Skeletal muscle tissue (tissue), 3 donors: ENCODE measurements at regions not wholly inside any gene's neighbourhood (a gene's known extent, or its start where the extent isn't known, plus 50 kb on each side); places are given as distances from the start of the nearest gene placed in this dataset.

Experiments used
- H3K27ac ChIP-seq: one replicate; pipeline ENCODE4 v1.7.0; 2013; ENCODE audit warnings: mild to moderate bottlenecking, low read depth, low read length, inconsistent platforms
- H3K27me3 ChIP-seq, 3 donors: one replicate each; pipeline ENCODE4 v1.7.0; 2013; ENCODE audit warnings: low read length in 3 of 3; ENCODE audit not compliant: control insufficient read depth in 3 of 3, insufficient read depth in 3 of 3
- H3K36me3 ChIP-seq, 3 donors: one replicate each; pipeline ENCODE4 v1.7.0; 2013; ENCODE audit warnings: low read length in 3 of 3; ENCODE audit not compliant: control insufficient read depth in 3 of 3, insufficient read depth in 3 of 3
- H3K4me1 ChIP-seq, 3 donors: one replicate each; pipeline ENCODE4 v1.7.0; 2013; ENCODE audit warnings: low read length in 3 of 3, mild to moderate bottlenecking in 3 of 3; ENCODE audit not compliant: control insufficient read depth in 3 of 3, insufficient read depth in 3 of 3
- H3K4me3 ChIP-seq, 3 donors: one replicate each; pipeline ENCODE4 v1.7.0; 2013; ENCODE audit warnings: low read length in 3 of 3
- H3K9ac ChIP-seq, 3 donors: one replicate each; pipeline ENCODE4 v1.7.0; 2013; ENCODE audit warnings: low read length in 3 of 3, mild to moderate bottlenecking in 3 of 3, moderate library complexity in 2 of 3, low read depth in 1 of 3
- H3K9me3 ChIP-seq, 3 donors: one replicate each; pipeline ENCODE4 v1.7.0; 2013; ENCODE audit warnings: low read length in 3 of 3; ENCODE audit not compliant: control insufficient read depth in 3 of 3
- donor health status: Osteomylitis.

DNA sequence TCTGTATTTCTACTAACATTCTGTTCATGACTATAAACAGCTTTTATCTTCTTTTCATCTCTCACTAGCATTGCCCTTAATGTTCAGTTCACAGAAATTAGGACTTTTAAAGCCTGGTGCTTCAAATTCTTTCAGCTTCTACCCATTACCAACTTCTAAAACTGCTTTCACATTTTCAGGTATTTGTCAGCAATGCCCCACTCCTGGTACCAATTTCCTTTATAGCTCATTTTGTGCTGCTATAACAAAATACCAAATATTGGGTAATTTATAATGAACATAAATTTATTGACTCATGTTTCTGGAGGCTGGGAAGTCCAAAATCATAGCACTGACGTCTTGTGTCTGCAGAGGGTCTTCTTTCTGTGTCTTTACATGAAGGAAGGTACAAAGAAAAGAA is 753.1 kb upstream of the CCDC54 start:
- H3K36me3 ChIP-seq: no peaks in the 10 kb centered on the region
- no peaks in the 10 kb centered on the region for H3K27me3 ChIP-seq
- no peaks in the 10 kb centered on the region for H3K4me1 ChIP-seq

GRCh38 chr3:106628407-106628806 is 748.8 kb upstream of the CCDC54 start:
- H3K27ac ChIP-seq: no peak overlapping the region
- H3K36me3 ChIP-seq: no peaks in the 10 kb centered on the region
- H3K4me3 ChIP-seq: no peak overlapping the region
- H3K27me3 ChIP-seq: no peaks in the 10 kb centered on the region
- no peak overlapping the region for H3K9ac ChIP-seq
- no peaks in the 10 kb centered on the region for H3K4me1 ChIP-seq
- no peaks in the 10 kb centered on the region for H3K9me3 ChIP-seq

More for the DNA sequence above, 753.1 kb upstream of the CCDC54 start:
- Histone ChIP-seq H3K27ac (no peak overlapping the region), H3K9ac (no peak overlapping the region), H3K9me3 (no peaks in the 10 kb centered on the region), H3K4me3 (no peak overlapping the region)

DNA sequence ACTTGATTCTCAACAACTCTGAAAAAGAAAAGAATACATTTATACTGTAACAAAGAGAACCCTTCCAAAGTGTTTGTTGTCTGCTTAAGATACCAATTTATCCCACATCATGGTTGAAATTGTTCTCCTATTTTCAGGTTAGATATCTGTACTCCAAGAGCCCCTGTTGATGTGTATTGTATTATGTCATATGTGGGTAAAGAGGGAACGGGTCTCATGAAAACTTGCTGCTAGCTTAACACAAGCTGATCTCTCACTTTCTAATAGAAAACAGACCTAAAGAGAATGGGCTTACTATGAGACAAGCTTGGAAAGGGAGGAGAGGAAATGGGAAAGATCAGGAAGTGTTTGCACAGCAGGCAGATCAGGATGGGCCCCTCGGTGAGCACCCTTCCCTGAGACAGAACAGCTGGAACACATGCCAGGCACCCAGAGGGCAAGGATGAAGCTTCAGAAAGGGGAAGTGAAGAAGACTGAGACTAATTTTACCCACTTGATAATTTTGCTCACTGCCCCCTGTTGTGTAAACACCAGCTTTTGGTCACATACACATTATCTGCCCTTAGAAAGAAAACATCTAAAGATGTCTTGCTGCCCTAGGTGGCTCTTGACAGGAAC is 747.9 kb upstream of the CCDC54 start:
- Histone ChIP-seq H3K9me3 (no peaks in the 10 kb centered on the region), H3K4me1 (no peaks in the 10 kb centered on the region), H3K9ac (no peak overlapping the region), H3K27me3 (no peaks in the 10 kb centered on the region), H3K27ac (no peak overlapping the region), H3K4me3 (no peak overlapping the region), H3K36me3 (no peaks in the 10 kb centered on the region)

GRCh38 chr3:106631373-106632108 is 745.7 kb upstream of the CCDC54 start:
- Histone ChIP-seq H3K4me3 (no peak overlapping the region), H3K36me3 (no peaks in the 10 kb centered on the region), H3K9me3 (no peaks in the 10 kb centered on the region), H3K27ac (no peak overlapping the region), H3K9ac (no peak overlapping the region), H3K4me1 (no peaks in the 10 kb centered on the region), H3K27me3 (no peaks in the 10 kb centered on the region)

DNA sequence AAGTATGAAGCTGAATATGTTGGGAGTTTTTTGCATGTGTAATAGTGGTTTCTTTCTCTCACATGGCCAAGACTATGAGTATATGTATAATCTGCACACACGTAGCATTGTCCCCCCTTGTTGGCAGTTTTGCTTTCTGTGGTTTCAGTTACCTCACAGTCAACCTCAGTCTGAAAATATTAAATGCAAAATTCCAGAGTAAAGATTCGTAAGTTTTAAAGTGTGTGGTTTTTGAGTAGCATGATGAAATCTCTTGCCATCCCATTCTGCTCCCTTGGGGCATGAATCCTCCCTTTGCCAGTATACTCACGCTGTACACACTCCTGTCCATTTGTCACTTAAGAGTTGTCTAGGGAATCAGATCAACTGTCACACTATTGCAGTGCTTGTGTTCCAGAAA is 742.0 kb upstream of the CCDC54 start:
- Histone ChIP-seq H3K27me3 (no peaks in the 10 kb centered on the region), H3K36me3 (no peaks in the 10 kb centered on the region), H3K27ac (no peak overlapping the region), H3K4me1 (no peaks in the 10 kb centered on the region), H3K4me3 (no peak overlapping the region), H3K9me3 (no peaks in the 10 kb centered on the region), H3K9ac (no peak overlapping the region)

GRCh38 chr3:106635826-106636225 is 741.4 kb upstream of the CCDC54 start:
- Histone ChIP-seq H3K27ac (no peak overlapping the region), H3K4me3 (no peak overlapping the region), H3K9ac (no peak overlapping the region), H3K27me3 (no peaks in the 10 kb centered on the region), H3K9me3 (no peaks in the 10 kb centered on the region), H3K36me3 (no peaks in the 10 kb centered on the region), H3K4me1 (no peaks in the 10 kb centered on the region)

DNA sequence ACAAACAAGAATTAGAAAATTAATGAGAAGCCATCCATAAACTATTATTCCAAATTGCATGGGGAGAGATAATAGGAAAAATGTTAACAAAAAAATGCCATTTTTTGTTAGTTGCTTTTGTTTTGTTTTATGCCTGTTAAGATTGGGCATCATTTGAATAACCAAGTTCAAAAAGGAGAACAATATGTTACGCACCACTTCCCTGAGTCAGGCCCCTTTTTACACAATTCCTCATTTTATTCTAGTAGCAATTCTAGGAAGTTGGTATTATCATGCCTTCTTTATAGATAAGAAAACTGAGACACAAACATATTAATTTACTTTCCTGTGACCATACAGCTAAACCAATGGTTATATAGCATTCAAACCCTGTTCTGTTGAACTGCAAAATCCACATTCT is 736.9 kb upstream of the CCDC54 start:
- Histone ChIP-seq H3K4me3 (no peak overlapping the region), H3K27me3 (no peaks in the 10 kb centered on the region), H3K9me3 (no peaks in the 10 kb centered on the region), H3K36me3 (no peaks in the 10 kb centered on the region), H3K4me1 (no peaks in the 10 kb centered on the region), H3K27ac (no peak overlapping the region), H3K9ac (no peak overlapping the region)

DNA sequence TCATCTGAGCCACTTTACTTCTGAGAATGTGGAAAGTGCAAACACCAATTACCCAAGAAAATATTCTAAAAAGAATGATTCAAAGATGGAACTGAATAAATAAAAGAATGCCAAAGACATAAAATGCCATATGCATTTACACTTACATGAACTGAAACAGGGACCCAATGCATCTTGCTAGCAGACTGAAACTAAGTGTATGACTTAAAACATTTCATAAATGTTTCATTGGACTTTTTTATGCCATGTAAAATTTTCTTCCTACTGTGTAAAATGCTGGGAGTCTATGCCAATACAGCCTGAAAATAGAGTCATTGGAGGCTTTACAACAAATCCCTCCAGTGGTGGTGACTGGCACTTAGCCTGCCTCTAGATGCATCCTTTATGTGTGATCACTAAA is 735.1 kb upstream of the CCDC54 start:
- no peak overlapping the region for H3K27ac ChIP-seq
- no peaks in the 10 kb centered on the region for H3K36me3 ChIP-seq
- H3K4me3 ChIP-seq: no peak overlapping the region
- no peak overlapping the region for H3K9ac ChIP-seq
- H3K4me1 ChIP-seq: no peaks in the 10 kb centered on the region
- no peaks in the 10 kb centered on the region for H3K27me3 ChIP-seq
- H3K9me3 ChIP-seq: no peaks in the 10 kb centered on the region

GRCh38 chr3:106643684-106644161 is 733.5 kb upstream of the CCDC54 start:
- H3K27me3 ChIP-seq: no peaks in the 10 kb centered on the region
- no peak overlapping the region for H3K9ac ChIP-seq
- no peaks in the 10 kb centered on the region for H3K4me1 ChIP-seq
- no peak overlapping the region for H3K4me3 ChIP-seq
- no peaks in the 10 kb centered on the region for H3K36me3 ChIP-seq
- no peak overlapping the region for H3K27ac ChIP-seq
- H3K9me3 ChIP-seq: no peaks in the 10 kb centered on the region

DNA sequence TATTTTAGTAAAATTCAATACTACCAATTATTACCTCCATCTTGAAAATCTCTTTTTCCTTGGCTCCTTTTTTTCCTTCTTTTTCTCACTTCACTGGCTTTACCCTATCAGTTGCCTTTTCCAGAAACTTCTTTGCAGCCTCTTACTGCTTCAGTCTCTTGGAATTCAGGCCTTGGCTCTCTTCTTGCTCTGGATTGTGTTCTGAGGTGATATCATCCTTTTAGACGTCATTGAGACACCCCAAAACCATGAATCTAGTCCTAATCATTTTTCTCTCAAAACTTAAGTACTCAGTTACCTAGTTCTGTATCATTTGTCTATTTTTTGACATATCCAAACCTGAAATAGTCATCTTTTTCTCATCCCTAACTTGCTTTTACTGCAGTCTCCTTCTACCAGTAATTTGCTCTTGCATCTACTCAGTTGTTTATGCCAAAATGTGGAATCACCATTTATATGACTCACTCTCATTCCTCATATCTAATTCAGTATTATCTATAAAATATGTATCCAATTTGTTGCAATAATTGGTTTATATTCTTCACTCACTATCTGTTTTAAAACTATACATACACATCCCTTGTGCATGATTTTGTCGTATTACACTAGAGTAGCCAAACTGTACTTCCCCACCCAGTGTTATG is 703.2 kb upstream of the CCDC54 start:
- Histone ChIP-seq H3K36me3 (no peaks in the 10 kb centered on the region), H3K27ac (no peak overlapping the region), H3K4me1 (no peaks in the 10 kb centered on the region), H3K27me3 (no peaks in the 10 kb centered on the region), H3K9ac (no peak overlapping the region), H3K4me3 (no peak overlapping the region), H3K9me3 (no peaks in the 10 kb centered on the region)
